Activated CD8-positive, alpha-beta memory T cell treated with anti-CD3 and anti-CD28 coated beads for 48 hours (primary cell): ENCODE measurements at regions not wholly inside any gene's neighbourhood (a gene's known extent, or its start where the extent isn't known, plus 50 kb on each side); places are given as distances from the start of the nearest gene placed in this dataset.

ENCODE experiments used
- DNase-seq, 3 experiments: peaks; one replicate each; pipeline ENCODE4 v3.0.0-alpha.2; 2020; ENCODE audit warnings: low read depth in 2 of 3, low spot score in 2 of 3

DNA sequence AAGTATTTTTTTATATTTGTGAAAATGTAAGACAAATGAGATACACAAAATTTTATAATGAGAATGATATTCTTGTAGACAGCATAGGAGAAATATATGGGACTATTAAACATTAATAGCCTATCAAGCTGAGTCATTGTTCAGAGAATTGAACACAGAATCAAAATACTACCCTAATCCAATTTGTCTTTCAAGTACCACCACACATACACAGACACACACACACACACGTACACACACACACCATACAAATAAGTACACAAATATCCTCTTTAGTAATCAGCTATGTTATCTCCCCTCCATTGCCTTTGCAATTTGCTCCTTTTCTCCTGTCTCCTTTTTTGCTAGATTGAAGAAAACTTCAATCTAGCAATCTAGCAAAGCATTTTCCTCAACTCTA is 499.3 kb downstream of the FOXG1 start:
- DNase-seq, result no peak

DNA sequence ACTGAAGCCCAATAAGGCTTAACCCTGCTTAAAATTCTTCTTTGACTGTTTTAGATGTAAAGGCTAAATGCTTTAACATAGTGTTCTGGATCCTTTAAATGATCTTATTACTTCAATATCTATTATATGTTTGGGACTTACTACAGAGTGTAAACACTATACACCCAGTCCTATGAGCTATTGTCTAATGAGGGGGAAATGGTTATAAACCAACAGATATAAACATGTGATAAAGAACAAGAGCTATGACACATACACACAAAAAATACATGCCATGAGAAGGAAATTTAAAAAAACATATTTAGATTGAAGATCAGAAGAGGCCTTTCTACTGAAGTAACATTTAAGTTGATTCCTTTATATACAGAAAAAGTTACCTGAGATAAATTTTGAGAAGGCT is 505.1 kb downstream of the FOXG1 start:
- DNase-seq, result no peak

DNA sequence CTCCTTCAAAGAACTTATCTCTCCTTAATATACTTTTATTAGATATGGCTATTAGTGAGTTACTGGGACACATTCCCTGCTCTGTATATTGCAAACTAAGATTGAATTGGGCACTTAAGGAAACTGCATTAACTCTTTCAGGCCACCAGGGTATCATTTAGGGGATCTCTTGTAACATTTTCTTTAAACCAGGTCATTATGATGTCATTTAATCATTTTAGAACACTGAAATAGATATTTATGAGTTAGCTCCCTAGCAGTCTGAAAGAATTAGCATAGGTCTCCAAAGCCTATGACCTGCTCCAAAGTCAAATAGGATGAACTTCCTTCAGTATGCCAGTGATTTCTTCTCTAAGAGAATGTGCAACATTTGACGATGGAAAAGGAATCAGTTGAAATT is 506.9 kb downstream of the FOXG1 start:
- DNase-seq, result no peak

DNA sequence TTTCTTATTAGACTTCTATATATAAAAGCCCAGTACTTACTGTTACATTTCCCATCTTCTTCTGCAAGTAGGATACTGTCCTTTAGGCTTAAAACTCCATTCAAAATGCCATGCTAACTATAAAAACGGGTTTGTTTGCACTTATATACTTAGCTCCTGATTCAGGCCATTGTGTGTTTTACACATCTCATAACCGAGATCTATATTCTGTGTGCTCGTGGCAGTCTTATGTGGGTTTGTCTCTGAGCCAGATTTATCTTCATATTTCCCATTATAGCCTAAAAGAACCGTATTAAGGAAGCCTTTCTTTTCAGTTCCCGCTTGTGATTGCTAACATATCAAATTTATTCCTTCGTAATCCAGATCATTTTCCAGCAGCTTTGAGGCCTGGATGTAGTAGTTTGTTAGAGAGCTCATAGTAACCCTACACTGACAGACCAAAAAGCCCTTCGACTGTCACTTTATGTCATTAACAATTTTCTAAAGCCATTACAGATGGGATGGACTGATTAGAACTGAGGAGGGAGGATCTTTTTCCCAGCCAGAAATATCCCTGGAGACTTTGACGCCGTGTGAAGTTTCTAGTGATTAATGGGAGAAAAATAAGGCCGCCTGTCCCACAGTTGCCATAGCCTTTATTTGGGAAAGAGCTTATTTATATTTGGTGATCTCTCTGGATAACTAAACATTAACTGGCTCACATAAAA is 508.5 kb downstream of the FOXG1 start:
- no peak for DNase-seq

DNA sequence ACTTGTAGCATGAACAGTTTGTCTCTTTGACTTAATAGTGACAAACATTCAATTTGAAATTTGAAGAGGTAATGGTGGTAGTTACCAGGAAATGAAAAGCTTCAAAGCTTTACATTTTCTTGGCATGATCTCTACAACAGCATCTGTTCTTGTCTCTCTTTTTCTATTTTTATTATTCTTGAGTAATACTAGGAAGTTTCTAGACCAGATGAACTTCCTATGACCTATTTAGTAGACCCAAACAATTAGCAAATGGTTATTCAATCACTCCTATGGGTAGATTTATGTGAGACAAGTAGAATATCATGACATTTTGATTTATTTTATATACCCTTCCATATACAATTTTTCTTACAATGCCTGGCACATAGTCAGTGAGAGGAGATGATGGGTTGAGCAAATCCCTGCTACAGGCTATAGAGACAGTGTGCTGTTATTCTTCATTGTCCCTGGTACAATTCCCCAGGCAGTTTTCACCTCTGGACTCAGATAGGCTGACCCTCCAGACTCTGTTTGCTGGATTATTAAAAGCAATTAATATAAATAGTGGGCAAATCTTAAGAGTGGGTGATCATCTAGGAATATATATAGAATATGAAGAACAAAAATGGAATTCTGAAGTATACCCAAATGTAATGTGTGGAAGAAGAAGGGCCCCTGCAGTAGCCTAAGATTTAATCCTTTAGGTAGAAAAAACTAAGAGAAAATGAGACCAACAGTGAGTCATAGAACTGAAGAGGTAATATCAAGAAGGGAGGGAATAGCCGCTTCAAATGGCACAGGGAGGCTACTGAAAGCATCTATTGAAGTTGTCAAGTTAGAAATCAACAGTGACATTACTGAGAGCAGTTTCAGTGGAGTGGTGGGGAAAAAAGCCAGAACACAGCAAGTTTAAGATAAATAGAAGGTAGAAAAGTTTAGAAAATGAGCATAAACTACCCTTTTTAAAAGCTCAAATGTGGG is 512.0 kb downstream of the FOXG1 start:
- DNase-seq, result no peak

DNA sequence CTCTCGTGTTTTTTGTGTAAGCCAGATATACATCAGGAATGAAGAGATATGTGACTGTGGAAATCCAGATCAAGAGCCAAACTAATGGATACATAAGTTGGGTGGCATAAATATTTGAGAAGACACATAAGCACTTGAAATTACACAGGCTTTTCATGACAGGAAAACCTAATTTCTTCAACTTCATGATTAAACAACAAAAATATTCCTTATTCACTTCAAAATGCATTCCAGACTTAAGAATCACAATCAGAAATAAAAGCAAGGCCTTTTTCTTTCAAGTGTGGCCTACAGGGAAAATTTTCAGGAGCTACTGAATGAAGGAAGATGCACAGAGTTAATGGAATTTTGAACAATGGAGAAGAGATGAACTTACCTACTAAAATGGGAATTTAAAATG is 515.6 kb downstream of the FOXG1 start:
- DNase-seq, result no peak

DNA sequence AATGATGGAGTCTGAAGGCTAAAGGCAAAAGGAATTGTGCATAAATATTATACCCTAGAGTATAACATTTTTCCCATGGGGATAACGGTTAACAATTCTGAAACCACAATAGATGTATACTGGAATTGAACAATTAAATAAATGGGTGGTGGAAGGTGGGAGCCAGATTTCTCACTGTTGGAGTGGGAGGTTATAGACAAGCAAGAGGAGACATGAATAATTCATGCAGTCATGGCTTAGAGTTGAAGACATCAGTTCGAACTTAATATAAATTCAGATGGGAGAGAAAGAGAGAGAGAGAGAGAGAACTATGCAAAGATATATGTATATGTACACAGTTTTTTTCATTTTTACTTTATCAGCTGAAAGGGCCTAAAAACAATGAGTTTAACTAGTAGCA is 523.9 kb downstream of the FOXG1 start:
- DNase-seq, result no peak

DNA sequence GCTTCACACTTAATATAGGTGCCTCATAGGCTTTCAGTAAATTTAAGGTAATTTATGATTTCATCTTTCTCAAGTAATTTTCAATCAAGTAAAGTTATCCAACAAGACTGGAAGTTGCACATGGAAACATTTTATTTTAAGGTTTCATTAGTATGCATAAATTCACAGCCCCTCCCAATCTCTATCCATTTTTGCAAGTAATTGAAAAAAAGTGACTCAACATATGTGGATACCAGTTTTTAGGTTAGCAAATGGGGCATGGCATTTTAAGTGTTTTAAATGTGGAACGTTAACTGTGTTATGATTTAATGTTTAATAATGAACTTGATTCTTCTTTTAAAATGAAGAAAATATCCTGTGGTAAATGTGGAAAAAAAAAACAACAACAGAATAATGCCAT is 532.8 kb downstream of the FOXG1 start:
- DNase-seq, result no peak

DNA sequence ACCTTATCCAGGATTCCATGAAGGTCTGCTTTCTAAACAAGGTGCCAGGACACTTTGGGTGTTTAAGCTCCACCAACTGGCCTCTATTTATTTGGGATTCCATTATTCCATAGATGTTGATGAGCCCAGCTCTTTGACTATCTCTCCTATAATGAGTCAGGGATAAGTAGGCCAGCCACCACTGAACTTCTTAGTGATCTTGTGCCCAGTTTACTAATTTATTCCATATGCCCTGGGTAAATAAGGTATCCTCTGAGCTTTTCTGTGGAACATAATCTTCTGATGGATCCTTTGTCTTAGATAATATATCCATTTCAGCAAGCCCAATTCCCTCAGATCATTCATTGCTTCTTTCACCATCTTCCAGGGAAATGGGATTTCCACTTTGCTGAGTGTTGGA is 535.0 kb downstream of the FOXG1 start:
- DNase-seq, result no peak

DNA sequence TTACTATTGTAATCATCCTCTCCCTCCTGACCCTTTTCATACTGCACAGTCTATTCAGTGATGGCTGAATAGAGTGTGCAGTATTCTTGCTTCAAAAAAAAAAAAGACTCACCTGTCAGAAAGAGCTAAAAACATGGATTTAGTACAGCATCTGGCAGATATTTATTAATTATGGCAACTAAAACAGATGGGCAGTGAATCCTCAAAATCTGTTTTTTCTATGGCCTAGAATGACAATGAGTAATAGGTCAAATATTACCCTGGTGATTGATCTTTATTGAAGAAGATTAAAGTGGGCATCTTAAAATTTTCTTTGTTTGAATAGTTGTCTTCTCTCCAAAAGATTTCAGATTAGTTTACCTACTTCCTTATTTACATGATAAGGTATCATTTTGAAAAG is 543.6 kb downstream of the FOXG1 start:
- DNase-seq, result no peak

DNA sequence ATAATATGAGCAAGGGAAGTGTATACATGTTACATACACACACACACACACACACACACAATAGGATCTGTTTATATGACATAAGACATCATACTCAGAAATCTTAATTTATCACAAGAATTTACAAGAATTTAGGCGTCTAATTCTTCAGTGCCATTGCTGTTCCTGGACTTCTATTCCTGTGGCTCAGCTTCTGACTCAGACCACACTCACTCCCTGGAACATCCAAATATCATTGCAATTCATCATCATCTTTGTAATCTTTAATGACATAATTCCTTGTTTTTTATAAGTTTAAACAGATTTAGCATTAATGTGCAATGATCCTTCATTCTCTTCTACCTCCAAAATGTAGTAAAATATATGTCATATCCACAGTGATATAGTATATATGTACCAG is 544.2 kb downstream of the FOXG1 start:
- DNase-seq, result no peak

DNA sequence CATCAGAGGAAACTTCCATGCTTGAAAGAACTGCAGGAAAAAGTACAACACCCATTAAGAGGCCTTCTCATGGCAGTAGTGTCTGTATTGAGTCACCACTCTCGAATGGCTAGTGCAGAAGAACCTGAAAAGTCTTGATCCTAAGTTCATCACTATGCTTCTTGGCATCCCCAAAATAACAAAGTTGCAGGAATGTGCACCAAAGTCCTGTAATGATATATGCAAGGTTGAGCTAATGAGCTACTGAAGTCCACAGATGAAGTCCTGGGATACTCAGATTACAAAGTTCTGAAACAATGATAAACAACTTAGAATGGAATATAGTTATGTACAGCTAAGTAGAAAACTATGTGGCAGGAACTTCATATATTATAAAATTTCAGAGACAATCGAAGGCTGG is 545.4 kb downstream of the FOXG1 start:
- DNase-seq, result no peak

DNA sequence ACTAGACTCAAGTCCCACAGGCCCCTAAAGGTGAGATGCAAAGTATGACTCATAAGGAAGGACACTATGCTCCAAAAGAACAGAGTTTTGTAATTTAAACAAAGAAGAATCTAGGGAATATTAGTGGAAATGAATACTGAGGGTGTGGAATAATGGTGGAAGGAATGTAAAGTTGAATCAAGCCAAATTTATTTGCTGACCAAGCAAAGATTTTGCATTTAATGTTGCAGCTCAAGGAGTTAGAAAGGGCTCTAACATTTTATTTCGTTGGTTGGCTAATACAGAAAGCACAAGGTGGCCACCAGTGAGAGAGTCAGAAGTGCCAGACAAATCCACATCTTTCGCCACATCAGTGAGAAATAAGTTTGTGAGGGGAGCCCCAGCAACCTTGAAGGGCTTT is 550.3 kb downstream of the FOXG1 start:
- no peak for DNase-seq

DNA sequence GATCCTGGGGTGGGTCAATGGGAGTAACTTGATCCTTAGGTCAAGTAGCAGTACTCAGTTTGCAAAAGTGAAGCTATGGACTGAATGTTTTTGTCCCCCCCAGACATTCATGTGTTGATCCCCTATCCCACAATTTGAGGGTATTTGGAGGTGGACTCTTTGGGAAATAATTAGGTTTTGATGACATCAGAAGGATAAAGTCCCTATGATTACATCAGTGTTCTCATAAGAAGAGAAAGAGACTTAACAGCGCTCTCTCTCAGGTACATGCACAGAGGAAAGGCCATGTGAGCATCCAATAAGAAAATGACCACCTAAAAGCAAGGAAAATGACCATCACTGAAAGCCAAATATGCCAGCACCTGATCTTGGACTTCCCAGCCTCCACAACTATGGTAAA is 550.8 kb downstream of the FOXG1 start:
- no peak for DNase-seq

DNA sequence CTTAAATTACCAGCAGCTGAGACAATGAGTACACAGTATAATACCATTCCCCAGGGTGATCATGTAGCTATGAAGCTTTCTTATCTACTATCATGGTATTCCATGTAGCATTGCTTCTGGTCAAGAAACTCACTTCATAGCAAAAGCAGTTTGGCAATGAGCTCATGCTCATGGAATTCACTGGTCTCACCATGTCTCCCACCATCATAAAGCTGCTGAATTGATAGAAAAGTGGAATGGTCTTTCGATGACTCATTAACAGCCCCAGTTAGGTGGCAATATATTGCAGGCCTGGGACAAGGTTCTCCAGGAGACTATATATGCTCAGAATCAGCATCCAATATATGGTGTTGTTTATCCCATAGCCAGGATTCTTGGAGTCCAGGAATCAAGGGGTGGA is 553.7 kb downstream of the FOXG1 start:
- DNase-seq, result no peak

DNA sequence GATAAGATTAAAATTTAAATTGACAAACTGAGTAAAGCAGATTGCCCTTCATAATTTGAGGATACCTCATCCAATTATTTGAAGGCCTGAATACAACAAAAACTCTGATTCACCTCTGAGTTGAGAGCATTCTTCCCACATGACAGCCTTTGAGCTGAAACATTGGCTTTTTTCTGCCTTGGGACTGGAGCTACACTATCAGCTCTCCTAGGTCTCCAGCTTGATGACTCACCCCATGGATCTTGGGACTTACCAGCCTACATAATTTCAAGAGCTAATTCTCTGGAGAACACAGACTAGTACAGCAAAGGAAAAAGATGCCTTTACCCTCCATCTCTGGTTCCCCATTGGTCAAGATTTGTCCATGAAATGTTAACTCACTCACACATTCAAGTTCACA is 555.1 kb downstream of the FOXG1 start:
- no peak for DNase-seq

DNA sequence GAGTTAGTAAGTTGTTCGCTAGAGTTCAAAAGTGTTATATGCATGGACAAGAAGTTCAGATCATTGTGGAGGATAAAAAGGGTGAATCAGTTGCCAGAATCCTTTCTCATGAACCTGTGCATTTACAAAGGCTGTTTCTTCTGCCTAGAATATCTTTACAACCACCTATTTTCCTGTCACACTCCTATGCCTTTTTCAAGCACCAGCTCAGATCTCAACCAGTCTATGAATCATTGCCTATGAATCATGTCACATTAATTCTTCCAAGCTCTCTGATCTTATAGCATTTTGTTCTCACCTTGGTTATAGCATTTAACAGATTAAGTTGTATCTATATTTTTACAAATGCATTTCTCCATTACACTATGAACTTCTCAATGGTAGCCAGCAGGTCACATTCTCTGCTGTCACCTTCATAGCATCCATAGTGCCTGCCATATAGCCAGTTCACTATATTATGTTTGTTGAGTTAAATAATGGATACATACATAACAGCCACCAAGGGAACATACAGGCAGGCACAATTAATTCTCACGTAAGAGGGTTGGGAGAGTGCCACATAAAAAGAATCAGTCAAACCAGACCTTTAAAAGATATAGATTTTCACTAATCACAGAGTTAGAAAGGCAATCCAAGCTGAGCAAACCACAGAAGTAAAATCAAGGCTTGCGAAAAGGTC is 573.0 kb downstream of the FOXG1 start:
- no peak for DNase-seq

DNA sequence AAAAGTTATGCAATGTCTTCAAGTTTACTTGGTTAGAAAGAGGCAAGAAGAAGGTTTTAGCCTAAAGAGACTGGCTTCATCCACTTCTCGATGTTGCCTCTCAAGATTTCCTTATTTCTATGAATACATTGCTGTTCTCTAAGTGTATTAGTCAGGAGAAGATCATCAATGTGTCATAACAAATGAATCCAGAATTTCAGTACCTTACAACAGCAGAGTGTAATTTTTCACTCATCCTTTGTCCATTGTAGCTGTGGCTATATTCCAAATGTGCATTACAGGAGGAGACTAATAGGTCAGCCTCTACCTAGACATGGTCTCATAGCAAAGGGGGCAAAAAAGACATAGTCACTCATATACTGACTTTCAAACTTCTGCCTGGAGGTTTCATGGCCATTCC is 579.1 kb downstream of the PRKD1 start:
- DNase-seq, result no peak

DNA sequence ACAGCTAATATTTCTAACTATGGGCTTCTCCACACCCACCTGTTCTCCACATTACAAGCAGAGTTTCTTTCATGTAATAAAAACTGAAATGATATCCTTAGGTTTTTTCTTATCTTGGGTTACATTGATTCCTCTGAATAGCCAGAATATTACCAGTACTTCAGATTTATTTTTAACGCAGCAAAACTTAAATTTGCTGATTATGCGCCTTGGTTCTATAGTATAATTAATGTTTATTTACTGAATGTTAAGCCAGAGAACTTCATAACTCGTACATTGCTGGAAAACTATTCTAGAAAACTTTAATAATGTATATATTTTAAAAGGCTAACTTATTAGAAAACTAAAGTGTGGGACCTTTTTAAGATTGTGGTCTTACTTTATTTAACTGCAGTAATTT is 577.2 kb downstream of the PRKD1 start:
- no peak for DNase-seq

DNA sequence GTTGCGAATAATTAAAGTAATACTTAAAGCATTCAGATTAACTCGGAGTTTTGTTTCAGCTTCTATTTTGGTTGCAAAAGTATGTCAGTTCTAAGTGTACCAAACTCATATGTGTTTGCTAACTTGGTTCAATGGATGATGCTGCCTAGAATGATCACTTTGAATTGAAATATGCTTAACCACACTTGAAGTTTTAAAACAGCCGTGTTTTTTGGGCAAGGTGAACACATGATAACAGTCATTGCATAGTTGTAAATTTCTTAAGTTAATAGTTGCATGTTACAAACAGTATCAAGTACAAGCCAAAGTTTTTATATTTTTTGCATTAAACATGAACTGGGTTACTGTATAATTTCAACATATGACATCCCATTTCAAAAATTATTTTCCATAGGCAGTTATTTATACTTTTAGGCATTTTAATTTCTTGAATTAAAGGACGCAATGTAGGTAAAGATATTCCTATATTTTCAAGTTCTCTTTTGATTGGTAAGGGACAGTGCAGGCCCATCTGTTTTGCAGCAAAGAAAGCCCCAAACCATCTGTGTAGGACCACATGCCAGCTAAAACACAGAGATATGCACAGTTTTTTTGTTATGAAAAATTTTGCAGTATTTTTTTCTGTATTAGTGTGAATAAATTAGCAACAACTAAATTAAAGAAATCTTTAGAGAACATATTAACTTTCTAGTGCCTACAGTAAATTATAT is 575.5 kb downstream of the PRKD1 start:
- DNase-seq, result no peak

DNA sequence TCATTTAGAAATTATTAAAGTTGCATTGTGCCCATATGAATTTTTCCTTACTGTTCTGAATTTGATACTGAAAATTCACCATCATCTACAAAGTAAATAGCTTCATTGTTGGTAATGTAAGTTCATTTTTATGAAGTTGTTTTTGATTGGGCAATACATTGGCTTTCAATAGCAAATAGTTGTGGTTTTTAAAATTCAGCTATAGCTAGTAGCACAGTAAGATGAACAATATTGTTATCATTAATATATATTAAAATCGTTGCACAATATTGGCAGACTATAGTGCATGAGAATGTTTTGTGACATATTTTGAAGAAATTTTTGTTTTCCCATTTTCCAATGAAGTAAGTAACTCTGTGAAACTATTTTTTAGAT is 575.0 kb downstream of the PRKD1 start:
- DNase-seq, result no peak
